ENCODE measurements at regions not wholly inside any gene's neighbourhood (a gene's known extent, or its start where the extent isn't known, plus 50 kb on each side); places are given as distances from the start of the nearest gene placed in this dataset.

DNA sequence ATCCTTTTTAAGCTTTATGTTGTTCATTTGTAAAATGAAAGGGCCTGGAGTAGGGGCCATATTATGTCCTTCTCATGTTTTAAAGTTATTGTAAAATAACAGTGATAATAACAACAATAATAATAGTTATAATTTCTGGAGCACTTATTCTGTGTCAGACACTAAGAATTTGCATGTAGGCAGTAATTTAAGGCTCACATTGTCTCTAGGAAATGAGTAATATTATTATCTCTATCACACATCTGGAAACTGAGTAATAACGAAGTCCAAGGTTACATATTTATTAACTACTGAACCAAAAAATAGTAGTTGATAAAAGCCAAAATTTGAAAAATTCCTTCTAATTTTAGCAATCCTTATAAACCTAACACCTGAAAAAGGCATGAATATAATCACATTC lies 520.7 kb upstream of the PABPC4L start:
- Histone ChIP-seq H3K27ac (no peak overlapping the region), H3K27me3 (no peaks in the 10 kb centered on the region), H3K4me1 (no peaks in the 10 kb centered on the region), H3K36me3 (no peaks in the 10 kb centered on the region), H3K4me3 (no peak overlapping the region), H3K9me3 (no peaks in the 10 kb centered on the region)
- in situ Hi-C loops (cut with MboI; ENCODE audit: low sequenced_read_pairs in 4 of 4), result no loop called here
- TF ChIP-seq POLR2A (IDR thresholded peaks at IDR 0.05), result no peak
- TF ChIP-seq, protein P1, sequence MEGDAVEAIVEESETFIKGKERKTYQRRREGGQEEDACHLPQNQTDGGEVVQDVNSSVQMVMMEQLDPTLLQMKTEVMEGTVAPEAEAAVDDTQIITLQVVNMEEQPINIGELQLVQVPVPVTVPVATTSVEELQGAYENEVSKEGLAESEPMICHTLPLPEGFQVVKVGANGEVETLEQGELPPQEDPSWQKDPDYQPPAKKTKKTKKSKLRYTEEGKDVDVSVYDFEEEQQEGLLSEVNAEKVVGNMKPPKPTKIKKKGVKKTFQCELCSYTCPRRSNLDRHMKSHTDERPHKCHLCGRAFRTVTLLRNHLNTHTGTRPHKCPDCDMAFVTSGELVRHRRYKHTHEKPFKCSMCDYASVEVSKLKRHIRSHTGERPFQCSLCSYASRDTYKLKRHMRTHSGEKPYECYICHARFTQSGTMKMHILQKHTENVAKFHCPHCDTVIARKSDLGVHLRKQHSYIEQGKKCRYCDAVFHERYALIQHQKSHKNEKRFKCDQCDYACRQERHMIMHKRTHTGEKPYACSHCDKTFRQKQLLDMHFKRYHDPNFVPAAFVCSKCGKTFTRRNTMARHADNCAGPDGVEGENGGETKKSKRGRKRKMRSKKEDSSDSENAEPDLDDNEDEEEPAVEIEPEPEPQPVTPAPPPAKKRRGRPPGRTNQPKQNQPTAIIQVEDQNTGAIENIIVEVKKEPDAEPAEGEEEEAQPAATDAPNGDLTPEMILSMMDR (IDR thresholded peaks at IDR 0.05 in 4 of 5, conservative IDR thresholded peaks at IDR 0.05 in 1 of 5), result no peak
- ATAC-seq, result no peak
- DNase-seq, result no peak
- intact Hi-C loops (cut with DNase I; ENCODE audit: low total_unique reads), result no loop called here

DNA sequence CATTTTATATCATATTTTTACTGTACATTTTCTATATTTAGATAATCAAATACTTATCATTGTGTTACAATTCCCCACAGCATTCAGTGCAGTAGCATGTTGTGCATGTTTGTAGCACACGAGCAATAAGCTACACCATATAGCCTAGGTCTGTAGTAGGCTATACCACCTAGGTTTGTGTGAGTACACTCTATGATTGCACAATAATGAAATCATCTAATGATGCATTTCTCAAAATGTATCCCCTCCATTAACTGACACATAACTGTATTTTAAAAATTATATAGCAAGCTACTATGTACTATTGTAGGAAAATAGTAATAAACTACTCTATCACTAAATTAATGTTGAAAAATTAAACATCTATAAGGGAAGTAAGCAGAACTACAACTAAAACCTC lies 518.4 kb upstream of the PABPC4L start:
- H3K36me3 ChIP-seq, result no peaks in the 10 kb centered on the region
- no peak overlapping the region for H3K27ac ChIP-seq
- H3K4me1 ChIP-seq, result no peaks in the 10 kb centered on the region
- intact Hi-C loops (cut with DNase I; ENCODE audit: low total_unique reads), result no loop called here
- in situ Hi-C loops (cut with MboI; ENCODE audit: low sequenced_read_pairs in 4 of 4), result no loop called here
- no peak for ATAC-seq
- no peak for DNase-seq
- no peak overlapping the region for H3K4me3 ChIP-seq
- no peaks in the 10 kb centered on the region for H3K27me3 ChIP-seq
- TF ChIP-seq POLR2A (IDR thresholded peaks at IDR 0.05), result no peak
- TF ChIP-seq, protein P1 (IDR thresholded peaks at IDR 0.05 in 4 of 5, conservative IDR thresholded peaks at IDR 0.05 in 1 of 5), result no peak
- no peaks in the 10 kb centered on the region for H3K9me3 ChIP-seq

DNA sequence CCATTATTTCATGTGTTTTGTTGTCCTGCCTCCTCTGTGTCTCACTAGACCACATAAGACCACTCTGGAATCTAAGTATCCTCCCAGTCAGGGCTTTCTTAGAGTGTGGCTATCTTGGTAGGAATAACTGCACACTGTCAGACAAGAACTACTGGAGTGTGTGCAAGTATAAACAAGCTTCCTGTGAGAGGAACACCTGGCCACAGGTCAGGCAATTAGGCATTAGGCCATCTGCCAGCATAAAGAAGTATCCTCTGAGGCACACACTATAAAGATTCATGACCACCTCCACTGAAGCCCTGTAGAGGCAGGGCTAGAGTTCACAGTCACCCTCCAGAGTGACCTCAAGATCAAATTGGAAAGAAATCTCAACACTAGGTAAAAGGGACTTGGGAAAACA lies 507.0 kb upstream of the PABPC4L start:
- H3K27me3 ChIP-seq, result no peaks in the 10 kb centered on the region
- H3K36me3 ChIP-seq, result no peaks in the 10 kb centered on the region
- H3K9me3 ChIP-seq, result no peaks in the 10 kb centered on the region
- no peaks in the 10 kb centered on the region for H3K4me1 ChIP-seq
- DNase-seq, result no peak
- H3K4me3 ChIP-seq, result no peak overlapping the region
- no peak for ATAC-seq
- TF ChIP-seq POLR2A (IDR thresholded peaks at IDR 0.05), result no peak
- TF ChIP-seq, protein P1 (IDR thresholded peaks at IDR 0.05 in 4 of 5, conservative IDR thresholded peaks at IDR 0.05 in 1 of 5), result no peak
- intact Hi-C loops (cut with DNase I; ENCODE audit: low total_unique reads), result no loop called here
- no peak overlapping the region for H3K27ac ChIP-seq
- in situ Hi-C loops (cut with MboI; ENCODE audit: low sequenced_read_pairs in 4 of 4), result no loop called here

GRCh38 chr4:134708026-134708425 lies 506.4 kb upstream of the PABPC4L start:
- intact Hi-C loops (cut with DNase I; ENCODE audit: low total_unique reads) (no loop called here), in situ Hi-C loops (cut with MboI; ENCODE audit: low sequenced_read_pairs in 4 of 4) (no loop called here)
- no peak for ATAC-seq
- Histone ChIP-seq H3K9me3 (no peaks in the 10 kb centered on the region), H3K27me3 (no peaks in the 10 kb centered on the region), H3K36me3 (no peaks in the 10 kb centered on the region), H3K27ac (no peak overlapping the region), H3K4me3 (no peak overlapping the region), H3K4me1 (no peaks in the 10 kb centered on the region)
- no peak for DNase-seq
- TF ChIP-seq, protein P1 (IDR thresholded peaks at IDR 0.05 in 4 of 5, conservative IDR thresholded peaks at IDR 0.05 in 1 of 5), result no peak
- TF ChIP-seq POLR2A (IDR thresholded peaks at IDR 0.05), result no peak

DNA sequence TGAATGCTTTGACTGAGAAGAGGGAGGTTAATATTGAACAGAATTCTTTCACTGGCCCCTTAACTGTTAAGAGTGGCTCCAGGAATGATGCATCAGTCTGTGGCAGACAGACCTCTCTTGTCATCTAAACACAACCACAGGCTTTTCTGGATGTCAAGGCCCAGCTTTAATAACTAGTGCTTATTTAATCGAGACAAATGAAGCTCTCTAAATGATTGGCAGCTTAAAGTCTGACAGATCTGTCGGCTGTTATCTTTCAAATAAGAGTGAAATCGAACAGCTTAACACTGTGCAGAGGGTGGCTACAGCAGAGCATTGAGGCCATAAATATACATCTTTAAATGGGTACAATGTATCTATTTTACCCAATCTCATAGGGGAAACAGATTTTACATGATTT lies 500.8 kb upstream of the PABPC4L start:
- TF ChIP-seq, protein P1 (IDR thresholded peaks at IDR 0.05 in 4 of 5, conservative IDR thresholded peaks at IDR 0.05 in 1 of 5), result no peak
- no peak for TF ChIP-seq POLR2A (IDR thresholded peaks at IDR 0.05)
- intact Hi-C loops (cut with DNase I; ENCODE audit: low total_unique reads) (no loop called here), in situ Hi-C loops (cut with MboI; ENCODE audit: low sequenced_read_pairs in 4 of 4) (no loop called here)
- no peaks in the 10 kb centered on the region for H3K27me3 ChIP-seq
- H3K4me3 ChIP-seq, result no peak overlapping the region
- no peaks in the 10 kb centered on the region for H3K4me1 ChIP-seq
- H3K9me3 ChIP-seq, result no peaks in the 10 kb centered on the region
- ATAC-seq (no peak), DNase-seq (no peak)
- H3K36me3 ChIP-seq, result no peaks in the 10 kb centered on the region
- H3K27ac ChIP-seq, result no peak overlapping the region

All from gastrocnemius medialis (tissue), 4 donors.